Gastrocnemius medialis (tissue), 4 donors: ENCODE measurements at regions not wholly inside any gene's neighbourhood (a gene's known extent, or its start where the extent isn't known, plus 50 kb on each side); places are given as distances from the start of the nearest gene placed in this dataset.

Experiments used
- ATAC-seq, 2 donors: fragments of 150-250 bp; one replicate each; pipeline ENCODE4 v1.9.1; 2016
- DNase-seq, 2 donors: peaks; one replicate each; pipeline ENCODE4 v3.0.0-alpha.2; 2019
- H3K27ac ChIP-seq, 4 donors: fragments of 200-600 bp; sonication (generic); 1 replicate in 1 of 4; 2 replicates in 3 of 4; pipeline ENCODE4 v1.5.1; 2016 to 2018; ENCODE audit warnings: mild to moderate bottlenecking in 2 of 4, moderate library complexity in 1 of 4
- H3K27me3 ChIP-seq, 3 donors: fragments of 200-600 bp; sonication (generic) in 2 of 3; 1 replicate in 1 of 3; 2 replicates in 2 of 3; pipeline versions ENCODE4 v1.5.1 to v1.6.0; 2016 to 2019; ENCODE audit warnings: mild to moderate bottlenecking in 1 of 3, moderate library complexity in 1 of 3
- H3K36me3 ChIP-seq, 2 donors: fragments of 200-600 bp; sonication (generic) in 1 of 2; one replicate each; pipeline ENCODE4 v1.5.1; 2017 to 2018
- H3K4me1 ChIP-seq, 2 donors: fragments of 200-600 bp; sonication (generic) in 1 of 2; one replicate each; pipeline ENCODE4 v1.5.1; 2016 to 2017; ENCODE audit warnings: mild to moderate bottlenecking in 2 of 2
- H3K4me3 ChIP-seq, 4 donors: fragments of 200-600 bp; sonication (generic) in 3 of 4; 1 replicate in 1 of 4; 2 replicates in 3 of 4; pipeline ENCODE4 v1.5.1; 2016 to 2019; ENCODE audit warnings: mild to moderate bottlenecking in 2 of 4
- H3K9me3 ChIP-seq, 3 donors: fragments of 200-600 bp; sonication (generic) in 2 of 3; 1 replicate in 1 of 3; 2 replicates in 2 of 3; pipeline ENCODE4 v1.5.1; 2016 to 2019
- CTCF ChIP-seq, 5 experiments: fragments of 450-650 bp in 3 of 5; fragments of 200-600 bp in 2 of 5; sonication (generic) in 2 of 5; IDR thresholded peaks in 4 of 5; conservative IDR thresholded peaks in 1 of 5; 1 replicate in 4 of 5; 2 replicates in 1 of 5; pipeline ENCODE4 v1.5.1; 2016 to 2019; ENCODE audit warnings: antibody characterized with exemption in 5 of 5, mild to moderate bottlenecking in 3 of 5, moderate library complexity in 3 of 5
- POLR2A ChIP-seq, 2 donors: fragments of 450-650 bp; IDR thresholded peaks; one replicate each; pipeline ENCODE4 v1.6.1; 2017; ENCODE audit warnings: antibody characterized with exemption in 2 of 2, mild to moderate bottlenecking in 2 of 2, moderate library complexity in 2 of 2
- in situ Hi-C, 4 donors: fragments of 200-750 bp; cut with MboI; loops; one replicate each; pipeline versions ENCODE4 v1.15.0 to v1.8.0; 2017; ENCODE audit warnings: low sequenced_read_pairs in 4 of 4
- intact Hi-C: fragments of 100-400 bp; cut with DNase I; formaldehyde crosslinking; loops from one replicate; pipeline ENCODE4 v1.15.1; 2023; ENCODE audit warnings: low total_unique reads

- H3K4me1 ChIP-seq: no peaks in the 10 kb centered on the region
- H3K27ac ChIP-seq: no peak overlapping the region
- TF ChIP-seq POLR2A (IDR thresholded peaks at IDR 0.05): no peak
- TF ChIP-seq CTCF (IDR thresholded peaks at IDR 0.05 in 4 of 5, conservative IDR thresholded peaks at IDR 0.05 in 1 of 5): no peak
- ATAC-seq (no peak), DNase-seq (no peak)
- no peaks in the 10 kb centered on the region for H3K27me3 ChIP-seq
- H3K4me3 ChIP-seq: no peak overlapping the region
- H3K9me3 ChIP-seq: no peaks in the 10 kb centered on the region
- intact Hi-C loops (no loop called here), in situ Hi-C loops (no loop called here)
- H3K36me3 ChIP-seq: no peaks in the 10 kb centered on the region
Measured at GRCh38 chr5:175032741-175033151, 308.4 kb downstream of the MSX2 start.

- no peak overlapping the region for H3K4me3 ChIP-seq
- DNase-seq (no peak), ATAC-seq (no peak)
- no peaks in the 10 kb centered on the region for H3K36me3 ChIP-seq
- intact Hi-C loops: no loop called here
- H3K9me3 ChIP-seq: no peaks in the 10 kb centered on the region
- no peak overlapping the region for H3K27ac ChIP-seq
- TF ChIP-seq POLR2A (IDR thresholded peaks at IDR 0.05): no peak
- in situ Hi-C loops: no loop called here
- H3K27me3 ChIP-seq: no peaks in the 10 kb centered on the region
- no peaks in the 10 kb centered on the region for H3K4me1 ChIP-seq
Measured at GRCh38 chr5:175032013-175032412, 307.6 kb downstream of the MSX2 start.

GRCh38 chr5:175027390-175027789, 303.0 kb downstream of the MSX2 start:
- ATAC-seq (no peak), DNase-seq (no peak)
- TF ChIP-seq CTCF (IDR thresholded peaks at IDR 0.05 in 4 of 5, conservative IDR thresholded peaks at IDR 0.05 in 1 of 5) (no peak), POLR2A (IDR thresholded peaks at IDR 0.05) (no peak)
- Histone ChIP-seq H3K27ac (no peak overlapping the region), H3K4me3 (no peak overlapping the region), H3K9me3 (no peaks in the 10 kb centered on the region), H3K27me3 (no peaks in the 10 kb centered on the region), H3K4me1 (no peaks in the 10 kb centered on the region), H3K36me3 (no peaks in the 10 kb centered on the region)
- intact Hi-C loops: no loop called here
- in situ Hi-C loops: no loop called here

GRCh38 chr5:175025077-175025476, 300.7 kb downstream of the MSX2 start:
- Histone ChIP-seq H3K4me3 (no peak overlapping the region), H3K27ac (no peak overlapping the region), H3K27me3 (no peaks in the 10 kb centered on the region), H3K9me3 (no peaks in the 10 kb centered on the region), H3K4me1 (no peaks in the 10 kb centered on the region), H3K36me3 (no peaks in the 10 kb centered on the region)
- in situ Hi-C loops: no loop called here
- no peak for ATAC-seq
- TF ChIP-seq POLR2A (IDR thresholded peaks at IDR 0.05): no peak
- TF ChIP-seq CTCF (IDR thresholded peaks at IDR 0.05 in 4 of 5, conservative IDR thresholded peaks at IDR 0.05 in 1 of 5): no peak
- no peak for DNase-seq
- intact Hi-C loops: no loop called here

- TF ChIP-seq POLR2A (IDR thresholded peaks at IDR 0.05) (no peak), CTCF (IDR thresholded peaks at IDR 0.05 in 4 of 5, conservative IDR thresholded peaks at IDR 0.05 in 1 of 5) (no peak)
- Histone ChIP-seq H3K4me3 (no peak overlapping the region), H3K9me3 (no peaks in the 10 kb centered on the region), H3K36me3 (no peaks in the 10 kb centered on the region), H3K27ac (no peak overlapping the region), H3K4me1 (no peaks in the 10 kb centered on the region), H3K27me3 (no peaks in the 10 kb centered on the region)
- intact Hi-C loops (no loop called here), in situ Hi-C loops (no loop called here)
- no peak for ATAC-seq
- DNase-seq: no peak
Measured at GRCh38 chr5:175021841-175022625, 297.7 kb downstream of the MSX2 start.
